G401.6 (cell line): ENCODE measurements at regions not wholly inside any gene's neighbourhood (a gene's known extent, or its start where the extent isn't known, plus 50 kb on each side); places are given as distances from the start of the nearest gene placed in this dataset.

Experiments used
- FAIRE-seq: peaks from 2 replicates; lab custom pipeline; 2012; peaks lifted over from hg19 to GRCh38; lab: Jason Lieb, UNC

DNA sequence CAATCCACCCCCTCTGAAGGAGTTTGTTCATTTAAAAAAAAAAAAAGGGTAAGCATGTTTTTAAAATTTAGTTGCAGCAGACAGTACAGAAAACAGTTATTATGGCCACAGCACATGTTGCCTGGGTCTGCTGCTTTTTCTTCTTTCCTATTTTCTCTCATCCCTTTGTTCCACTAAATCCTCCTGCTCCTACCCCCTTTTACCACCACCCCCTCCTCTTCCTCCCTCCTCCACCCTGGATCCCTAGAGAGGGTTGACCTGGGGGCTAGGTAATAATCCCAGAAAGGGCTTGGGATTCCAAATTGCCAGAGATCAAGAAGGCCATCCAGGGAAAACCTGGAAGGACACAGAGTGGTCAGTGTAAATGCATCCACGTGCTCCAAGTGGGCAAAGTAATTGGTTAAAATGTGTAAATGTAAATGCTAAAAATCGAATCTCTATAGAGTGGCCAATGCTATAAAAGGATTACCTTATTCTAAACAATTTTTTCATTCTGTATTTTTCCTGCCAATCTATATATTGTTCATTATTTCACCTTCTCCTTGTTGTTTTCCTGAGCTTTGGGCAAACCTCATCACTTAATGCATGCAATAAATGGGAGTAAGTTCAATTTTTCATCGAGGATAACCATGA is 89.0 kb upstream of the PIK3CG start:
- FAIRE-seq = no peak

DNA sequence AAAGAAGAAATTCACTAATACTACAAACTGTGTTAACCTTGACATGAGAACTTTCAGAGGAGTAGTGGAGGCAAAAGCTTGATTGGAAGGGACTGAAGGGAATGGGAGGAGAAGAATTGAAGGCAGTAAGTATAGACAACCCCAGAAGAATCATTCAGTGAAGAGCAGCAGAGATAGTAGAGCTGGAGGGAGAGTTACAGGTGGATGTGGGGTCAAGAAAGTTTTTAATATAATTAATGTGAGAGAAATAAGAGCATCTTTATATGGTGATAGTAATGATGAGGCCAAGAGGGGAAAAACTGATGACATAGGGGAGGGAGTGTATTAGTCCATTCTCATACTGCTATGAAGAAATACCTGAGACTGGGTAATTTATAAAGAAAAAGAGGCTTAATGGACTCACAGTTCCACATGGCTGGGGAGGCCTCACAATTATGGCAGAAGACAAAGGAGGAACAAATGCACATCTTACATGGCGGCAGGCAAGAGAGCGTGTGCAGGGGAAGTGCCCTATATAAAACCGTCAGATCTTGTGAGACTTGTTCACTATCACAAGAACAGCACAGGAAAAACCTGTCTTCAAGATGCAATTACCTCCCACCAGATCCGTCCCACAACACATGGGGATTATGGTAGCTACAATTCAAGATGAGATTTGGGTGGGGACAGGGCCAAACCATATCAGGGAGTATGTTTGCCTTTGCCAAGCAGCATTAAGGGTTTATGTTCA is 88.3 kb upstream of the PIK3CG start:
- no peak for FAIRE-seq

DNA sequence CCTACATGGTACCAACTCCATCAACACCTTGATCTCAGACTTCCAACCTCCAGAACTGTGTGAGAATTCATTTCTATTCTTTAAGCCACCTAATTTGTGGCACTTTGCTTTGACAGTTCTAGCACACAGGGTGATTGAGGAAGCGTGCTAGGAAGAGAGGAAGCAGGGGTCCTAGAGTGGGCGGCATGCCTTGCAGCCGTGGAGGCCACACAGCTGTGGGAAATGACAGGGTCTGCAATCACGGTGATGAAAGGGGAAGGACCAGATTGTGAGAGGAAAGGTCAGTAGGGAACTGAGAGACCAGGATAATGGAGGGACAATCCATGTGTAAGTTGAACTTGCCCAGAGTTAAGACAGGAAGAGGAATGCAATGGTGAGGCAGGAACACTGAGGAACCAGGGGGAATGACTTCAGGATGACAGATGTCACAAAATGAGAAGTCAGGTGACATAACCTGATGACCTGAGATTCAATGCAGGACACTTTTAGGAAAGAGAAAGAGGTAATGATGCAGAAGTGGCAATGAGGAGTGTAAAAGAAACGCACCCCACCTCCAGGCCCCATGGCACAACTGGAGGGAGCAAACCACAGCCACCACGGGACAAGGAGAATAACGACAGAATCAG is 87.3 kb upstream of the PIK3CG start:
- no peak for FAIRE-seq

DNA sequence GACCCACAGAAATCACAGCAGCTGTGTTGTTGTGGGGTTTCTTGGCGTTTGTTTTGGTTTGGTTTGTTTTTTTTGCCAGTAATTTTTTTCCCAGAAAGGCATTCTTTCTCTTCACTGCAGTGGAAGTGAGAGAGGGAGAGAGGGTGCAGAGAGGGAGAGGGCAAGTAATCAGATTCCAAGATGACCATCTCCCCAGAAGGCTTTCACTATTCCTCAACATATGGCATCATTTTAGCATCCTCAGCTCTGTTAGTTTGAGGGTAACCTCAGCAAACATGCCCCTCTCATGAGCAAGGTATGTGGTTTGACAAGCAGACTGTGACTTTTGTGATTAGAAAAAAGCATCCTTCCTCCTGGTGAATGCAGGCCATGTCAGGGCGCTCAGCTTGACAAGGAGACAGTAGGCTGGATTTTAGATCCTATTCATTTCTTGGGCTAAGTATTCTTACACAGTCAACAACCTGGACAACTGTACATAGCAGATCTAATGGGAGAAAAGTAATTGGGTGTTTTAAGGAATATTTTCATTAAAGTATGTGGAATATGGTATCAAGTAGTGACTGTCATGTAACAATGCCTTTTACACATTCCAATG is 86.3 kb upstream of the PIK3CG start:
- peak; percentile 39 for FAIRE-seq

DNA sequence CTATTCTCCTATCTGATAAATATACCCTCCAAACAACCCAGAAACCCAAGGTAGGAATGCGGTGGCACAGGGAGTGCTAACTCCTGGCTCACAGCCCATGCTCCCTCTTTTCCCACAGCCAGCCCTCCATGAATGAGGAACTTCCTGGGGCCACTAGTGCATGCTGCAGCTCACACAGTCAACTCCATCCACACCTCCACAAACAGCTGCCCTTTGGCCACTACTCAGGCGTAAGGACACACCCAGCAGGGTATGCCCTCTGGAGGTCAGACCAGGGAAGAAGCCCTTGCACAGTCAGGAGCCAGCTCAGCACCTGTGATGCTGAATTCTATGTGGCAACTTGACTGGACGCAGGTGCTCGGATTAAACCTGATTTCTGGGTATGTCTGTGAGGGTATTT is 85.2 kb upstream of the PIK3CG start:
- peak; percentile 21 for FAIRE-seq

DNA sequence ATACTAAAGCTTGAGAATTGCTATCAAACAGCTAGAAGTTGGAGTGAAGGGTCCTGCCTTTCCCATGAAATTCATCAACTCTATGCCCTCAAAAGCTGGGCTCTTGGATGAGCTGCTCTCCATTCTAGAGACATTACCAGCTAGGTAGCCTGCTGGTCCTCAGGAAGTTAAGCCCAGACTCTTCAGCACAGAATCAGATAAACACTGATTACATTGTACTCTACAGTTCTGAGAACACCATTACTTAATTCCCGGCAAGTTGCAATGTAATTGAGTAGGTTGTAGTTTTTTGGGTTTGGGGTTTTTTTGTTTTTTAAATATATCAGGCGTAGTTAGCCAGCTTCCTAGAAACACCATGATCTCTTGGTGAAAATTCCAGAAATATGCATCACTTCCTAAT is 84.1 kb upstream of the PIK3CG start:
- peak; percentile 21 for FAIRE-seq

DNA sequence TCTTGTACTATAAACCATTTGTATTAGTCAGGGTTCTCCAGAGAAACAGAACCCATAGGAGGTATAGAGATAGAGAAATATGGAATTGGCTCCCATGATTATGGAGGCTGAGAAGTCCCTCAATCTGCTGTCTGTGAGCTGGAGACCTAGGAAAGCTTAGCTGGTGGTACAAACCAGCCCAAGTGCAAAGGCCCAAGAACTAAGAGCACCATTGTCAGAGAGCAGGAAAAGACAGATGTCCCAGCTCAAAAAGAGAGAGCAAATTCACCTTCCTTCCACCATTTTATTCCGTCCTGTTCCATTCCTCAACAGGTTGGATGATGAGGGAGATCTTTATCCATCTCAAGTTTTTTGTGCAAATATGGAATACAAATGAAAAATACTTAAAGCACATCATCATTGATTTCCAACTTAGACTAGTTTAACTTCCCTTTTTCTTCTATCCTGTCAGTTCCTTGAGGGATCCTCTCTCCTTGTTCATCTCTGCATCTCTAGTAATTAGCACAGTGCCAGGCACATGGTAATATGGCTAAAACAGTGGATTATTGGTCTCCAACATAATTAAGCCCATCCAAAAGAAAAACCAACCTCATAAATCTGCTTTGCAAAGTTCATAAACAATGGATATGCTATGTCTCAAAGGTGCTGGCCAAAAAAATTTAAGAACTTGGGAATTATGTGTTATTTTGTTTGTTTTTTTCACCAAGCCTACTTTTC is 83.1 kb upstream of the PIK3CG start:
- FAIRE-seq = no peak

DNA sequence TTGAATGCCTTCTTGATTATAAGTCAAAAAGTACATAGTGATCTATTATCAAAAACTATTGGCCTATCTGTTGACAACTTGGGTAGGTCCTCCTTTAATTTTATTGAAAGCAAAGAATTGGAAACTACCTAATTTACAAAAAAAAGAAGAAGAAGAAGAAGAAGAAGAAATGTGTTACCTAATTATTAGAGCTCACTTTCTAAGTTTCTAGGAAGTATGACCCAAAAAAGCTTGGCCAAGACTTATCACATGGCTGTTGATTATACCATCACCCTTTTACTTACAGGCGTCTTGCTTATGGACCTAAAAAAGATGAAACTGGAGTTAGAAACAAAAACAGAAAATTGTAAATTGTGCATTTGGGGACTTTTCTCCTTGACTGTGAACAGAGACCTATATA is 81.8 kb upstream of the PIK3CG start:
- peak; percentile 90 for FAIRE-seq

DNA sequence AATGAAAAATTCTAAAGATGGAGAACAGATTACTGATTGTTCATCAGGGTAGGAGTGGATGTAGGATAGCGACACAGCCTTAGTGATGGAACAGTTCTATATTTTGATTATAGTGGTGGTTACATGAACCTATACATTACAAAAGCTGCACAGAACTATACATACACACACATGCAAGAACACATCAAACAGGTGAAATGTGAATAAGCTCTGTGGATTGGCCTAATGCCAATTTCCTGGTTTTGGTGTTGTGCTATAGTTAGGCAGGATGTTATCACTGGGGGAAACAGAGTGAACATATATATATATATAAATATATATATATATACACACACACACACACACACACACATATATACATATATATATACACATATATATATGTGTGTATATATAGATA is 76.4 kb upstream of the PIK3CG start:
- FAIRE-seq = no peak

DNA sequence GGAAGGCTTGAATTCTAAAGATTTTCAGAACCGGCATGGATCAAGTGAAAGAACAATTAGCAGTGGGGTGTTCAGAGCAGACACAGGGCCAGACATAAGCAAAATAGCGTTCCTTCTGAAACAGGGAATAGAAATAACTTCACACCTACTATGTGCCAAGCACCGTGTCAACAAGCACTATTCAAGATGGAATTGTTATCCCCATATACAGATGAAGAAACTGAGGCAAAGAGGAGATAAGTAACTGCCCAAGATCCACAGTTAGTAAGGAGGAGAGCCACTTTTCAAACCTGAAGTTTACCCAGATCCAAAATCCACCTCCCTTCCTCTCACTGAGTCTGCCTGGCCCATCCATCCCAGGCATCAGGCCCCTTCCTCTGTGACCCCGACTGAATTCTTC is 73.6 kb upstream of the PIK3CG start:
- FAIRE-seq = no peak

DNA sequence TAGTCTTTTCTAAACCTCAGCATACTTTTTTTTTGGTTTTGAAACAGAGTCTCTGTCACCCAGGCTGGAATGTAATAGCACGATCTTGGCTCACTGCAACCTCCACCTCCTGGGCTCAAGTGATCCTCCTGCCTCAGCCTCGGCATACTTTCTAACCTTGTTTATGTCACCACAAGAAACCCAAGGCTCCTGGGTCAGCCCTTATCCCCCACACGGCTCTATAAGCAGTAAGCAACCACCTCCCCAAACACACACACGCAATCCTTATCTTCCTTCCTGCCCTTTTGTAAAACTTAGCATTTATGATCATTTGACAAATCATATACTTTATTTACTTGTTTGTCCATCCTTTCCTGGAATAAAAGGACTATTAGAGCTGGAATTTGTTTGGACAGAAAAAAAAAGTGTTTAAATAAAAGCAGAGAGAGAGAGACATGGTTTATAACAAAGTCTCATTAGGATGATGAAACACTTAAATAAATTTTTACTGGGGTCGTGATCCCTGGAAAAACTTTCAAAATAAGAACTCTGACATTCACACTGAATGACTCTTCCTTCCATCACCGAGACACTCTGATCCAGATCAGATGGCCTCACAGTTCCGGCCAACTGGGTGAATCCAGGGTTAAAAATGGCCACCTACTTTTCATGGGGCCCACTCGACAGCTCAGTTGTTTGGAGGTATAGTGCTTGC is 72.7 kb upstream of the PIK3CG start:
- peak; percentile 30 for FAIRE-seq

DNA sequence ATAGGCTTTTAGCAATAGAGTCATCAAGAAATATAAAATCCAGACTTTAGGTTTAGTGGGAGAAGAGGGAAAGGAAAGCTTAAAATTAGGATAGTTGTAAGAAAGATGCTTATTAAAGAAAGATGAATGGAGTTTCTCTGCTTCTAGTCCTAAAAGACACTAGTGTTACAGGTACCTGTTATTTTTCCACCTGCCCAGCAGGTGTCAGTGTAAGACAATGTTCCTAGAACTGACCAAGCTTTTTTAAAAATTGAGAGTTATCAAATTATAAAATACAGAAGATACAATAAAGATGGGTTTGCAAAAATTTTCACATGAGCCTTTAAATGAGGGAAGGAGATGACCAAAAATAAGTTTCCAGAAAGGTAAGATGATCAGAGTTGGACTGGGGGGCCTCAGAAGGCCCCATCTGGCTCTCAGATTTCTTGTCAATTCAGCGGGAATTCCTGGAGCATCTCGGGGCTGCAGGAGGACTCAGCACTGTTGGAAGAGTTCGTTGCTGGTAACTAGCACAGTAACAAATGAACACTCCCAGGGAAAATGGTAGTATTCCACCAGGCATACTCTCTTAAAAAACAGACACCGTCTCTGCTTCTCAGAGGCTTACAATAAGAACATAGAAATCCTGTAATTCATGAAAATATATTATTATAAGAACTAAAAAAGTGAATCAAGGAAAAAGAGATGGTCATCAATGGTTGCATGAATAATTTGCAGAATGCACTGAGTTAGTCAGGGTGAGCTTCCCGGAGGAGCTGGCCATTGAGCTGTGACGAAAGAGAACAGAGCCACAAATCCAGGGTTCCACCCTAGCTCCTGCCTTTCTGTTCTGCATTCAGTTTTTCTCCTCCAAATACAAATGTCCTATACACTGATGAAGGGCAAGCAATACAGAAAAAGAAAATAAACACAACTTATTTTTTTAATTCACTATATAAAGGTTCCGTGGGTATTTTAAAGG is 71.8 kb upstream of the PIK3CG start:
- peak; percentile 96 for FAIRE-seq

DNA sequence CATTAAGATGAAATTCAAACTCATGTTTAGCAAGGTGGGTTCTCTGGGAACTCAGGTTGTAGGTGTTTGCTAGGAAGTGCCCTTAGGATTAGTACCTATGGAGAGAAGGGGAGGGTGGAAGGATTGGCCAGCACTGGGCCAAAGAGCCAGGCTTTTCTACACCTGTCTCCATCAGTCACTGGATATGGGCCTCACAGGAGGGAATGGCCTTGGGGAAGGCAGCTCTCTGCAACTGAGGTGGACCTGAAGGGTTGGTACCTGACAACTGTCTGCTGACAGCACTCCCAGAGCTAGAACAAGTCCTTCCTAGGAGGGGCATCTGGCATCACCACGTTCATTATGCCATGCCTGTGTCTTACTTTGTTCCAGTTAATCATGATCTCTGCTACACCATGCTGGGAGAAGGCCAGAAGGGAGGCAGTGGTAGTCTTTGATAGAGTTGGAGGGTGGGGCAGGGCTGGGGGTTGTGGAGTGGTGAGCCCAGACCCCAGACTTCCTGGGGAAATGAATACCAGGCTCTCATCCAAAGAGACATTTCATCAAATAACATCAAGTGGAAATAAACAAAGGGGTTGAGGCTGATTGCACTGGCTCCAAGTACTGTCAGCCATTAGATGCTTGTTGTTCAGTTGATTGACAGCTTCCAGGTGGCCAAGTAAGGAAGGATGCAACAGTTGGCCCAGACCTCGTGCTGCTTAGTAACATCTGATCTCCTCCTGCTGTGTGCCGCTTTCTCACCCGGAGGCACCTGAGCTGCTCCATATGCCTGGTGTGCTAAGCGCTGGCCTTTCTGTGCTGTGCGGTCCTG is 70.6 kb upstream of the PIK3CG start:
- no peak for FAIRE-seq

DNA sequence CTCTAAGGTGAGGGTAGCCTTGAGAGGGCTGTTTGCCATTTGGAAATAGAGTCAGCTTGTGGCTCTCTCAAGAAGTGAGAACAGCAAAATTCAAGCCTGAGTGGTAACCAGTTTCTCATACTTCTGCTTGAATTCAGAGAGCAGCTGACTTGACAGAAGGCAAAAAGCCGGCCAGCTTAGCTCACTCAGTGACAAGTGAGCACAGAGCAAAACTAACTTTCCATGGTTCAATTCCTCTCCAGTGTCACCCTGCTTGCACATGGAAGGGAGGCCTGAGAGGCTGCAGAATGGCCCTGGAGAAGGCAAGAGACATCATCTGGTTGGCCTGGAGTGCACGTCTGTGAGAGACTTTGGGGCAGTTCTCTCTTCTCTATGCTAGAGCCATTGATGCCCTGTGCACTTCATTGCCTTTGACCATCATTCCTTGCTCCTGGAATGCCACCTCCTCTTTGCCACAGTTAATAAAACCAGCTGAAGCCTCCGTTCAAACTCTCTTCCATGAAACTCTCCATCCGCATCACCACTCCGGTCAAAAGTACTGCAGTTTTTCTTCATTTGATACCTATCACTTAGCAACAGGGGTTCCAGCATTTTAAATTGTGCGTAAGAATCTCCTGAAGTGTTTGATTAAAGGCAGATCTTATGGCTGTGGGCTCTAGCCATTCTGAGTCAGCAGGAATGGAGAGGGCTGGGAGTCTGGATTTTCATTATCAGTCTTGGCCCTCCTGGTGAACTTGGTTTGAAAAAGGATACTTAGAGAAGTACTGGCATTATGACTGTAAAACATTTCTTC is 69.8 kb upstream of the PIK3CG start:
- FAIRE-seq = no peak

DNA sequence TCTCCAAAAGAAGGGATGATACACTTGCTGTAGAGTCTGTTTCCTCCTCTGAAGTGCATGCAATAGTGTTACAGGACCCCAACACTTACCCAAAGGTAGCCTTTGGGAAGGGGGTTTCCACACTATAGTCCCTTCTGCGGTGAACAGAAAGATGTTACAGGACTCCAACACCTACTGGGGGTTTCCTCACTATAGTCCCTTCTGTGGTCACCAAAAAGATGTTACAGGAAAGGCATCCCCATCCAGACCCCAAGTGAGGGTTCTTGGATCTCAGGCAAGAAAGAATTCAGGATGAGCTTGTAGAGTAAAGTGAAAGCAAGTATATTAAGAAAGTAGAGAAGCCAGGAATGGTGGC is 69.2 kb upstream of the PIK3CG start:
- FAIRE-seq = no peak

DNA sequence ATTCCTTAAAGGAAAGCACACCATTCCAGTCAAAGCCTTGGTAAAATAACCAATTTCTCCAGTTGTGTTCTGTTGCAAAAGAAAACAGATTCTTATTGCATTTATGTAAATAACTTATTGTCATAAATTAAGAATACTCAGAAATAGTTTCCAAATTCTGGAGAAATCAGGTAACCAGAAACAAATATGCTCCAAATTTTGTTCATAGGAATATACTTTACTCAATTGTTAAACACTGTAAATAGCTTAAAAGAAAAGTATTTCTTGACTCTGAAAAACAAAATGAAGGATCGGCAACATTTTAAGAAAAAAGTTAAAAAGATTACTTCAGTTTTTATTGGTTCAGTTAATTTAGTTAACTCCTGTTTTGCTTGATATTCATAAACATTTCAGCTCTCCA is 67.1 kb upstream of the PIK3CG start:
- peak; percentile 82 for FAIRE-seq

DNA sequence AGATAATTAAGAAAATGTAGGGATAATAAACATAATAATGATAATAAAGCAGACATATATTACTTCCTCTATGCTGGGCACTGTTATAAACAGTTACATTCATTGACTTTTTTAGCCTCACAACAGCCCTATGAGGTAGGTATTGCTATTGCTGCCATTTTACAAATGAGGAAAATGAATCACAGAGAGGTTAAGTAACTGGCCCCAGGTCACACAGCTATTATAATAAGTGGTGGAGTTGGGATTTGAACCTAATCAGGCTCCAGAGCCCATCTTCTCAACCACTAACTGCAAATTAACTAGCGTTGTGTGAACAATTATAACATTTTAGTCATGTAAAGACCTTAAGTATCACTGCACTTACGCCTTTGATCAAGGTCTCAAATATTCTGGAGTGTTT is 62.5 kb upstream of the PIK3CG start:
- FAIRE-seq = no peak

DNA sequence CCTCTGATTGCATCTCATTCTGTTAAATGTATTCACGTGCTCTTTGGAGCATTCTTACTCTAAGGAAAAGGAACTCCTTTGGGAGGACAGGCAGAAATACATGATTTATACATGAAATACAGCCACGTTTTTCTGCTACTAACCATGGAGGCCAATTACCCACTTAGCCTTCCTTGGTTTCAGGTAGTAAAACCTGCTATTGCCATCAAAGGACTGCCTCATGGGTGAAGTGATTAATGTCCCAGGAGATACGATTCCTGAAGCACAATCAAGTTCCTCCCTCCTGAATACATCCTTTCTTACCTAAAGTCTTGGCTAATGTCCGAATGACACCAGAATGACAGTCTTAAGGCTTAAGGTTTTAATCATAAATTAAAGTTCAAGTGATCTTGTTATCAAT is 58.5 kb upstream of the PIK3CG start:
- no peak for FAIRE-seq

DNA sequence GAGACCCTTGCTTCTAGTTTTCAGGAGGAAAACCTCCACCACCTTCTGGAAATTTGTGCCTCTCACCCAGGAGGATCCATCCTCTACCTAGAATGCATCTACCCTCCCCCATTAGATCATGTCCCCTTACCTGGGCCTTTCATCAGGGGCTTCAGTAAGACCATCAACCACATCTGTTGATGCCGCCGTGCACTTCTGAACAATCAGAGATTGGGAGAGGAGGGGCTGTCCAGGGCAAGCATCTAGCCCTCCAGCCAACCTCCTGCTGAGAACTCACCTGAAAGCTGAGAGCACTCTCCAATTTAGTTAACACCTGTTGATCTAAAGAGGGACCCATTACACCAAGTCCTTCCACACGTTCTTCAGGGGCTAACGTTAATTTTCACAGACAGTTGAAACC is 57.6 kb upstream of the PIK3CG start:
- no peak for FAIRE-seq
